ENCODE measurements at regions not wholly inside any gene's neighbourhood (a gene's known extent, or its start where the extent isn't known, plus 50 kb on each side); places are given as distances from the start of the nearest gene placed in this dataset.
A peak's percentile ranks its signal among the peaks of the same experiment; 100 is the strongest.

- Histone ChIP-seq H3K9me2 (replicated peaks; ENCODE audit: insufficient read depth, low read length) (no peaks in the 10 kb centered on the region), H3K36me3 (replicated peaks; ENCODE audit: insufficient read depth, low read length) (no peaks in the 10 kb centered on the region), H3K27ac (ENCODE audit: low read length) (no peak overlapping the region), H4K20me1 (ENCODE audit: insufficient read depth, low read length) (no peaks in the 10 kb centered on the region), H3K4me3 (ENCODE audit: low read length) (no peak overlapping the region), H3K4me2 (ENCODE audit: low read depth, low read length) (no peak overlapping the region), H2AFZ (ENCODE audit: low read length) (no peak overlapping the region), H3K9me3 (replicated peaks; ENCODE audit: insufficient read depth, low read length) (no peaks in the 10 kb centered on the region), H3K79me2 (ENCODE audit: low read length) (no peaks in the 10 kb centered on the region), H3F3A (ENCODE audit: insufficient read depth, low read length) (no peaks in the 10 kb centered on the region), H3K4me1 (ENCODE audit: low read length) (no peaks in the 10 kb centered on the region), H3K27me3 (replicated peaks; ENCODE audit: insufficient read depth, low read length) (no peaks in the 10 kb centered on the region), H3K9ac (ENCODE audit: low read length) (no peak overlapping the region)
- no peak for TF ChIP-seq EZH2phosphoT487 (IDR thresholded peaks at IDR 0.05; ENCODE audit: low read length)
- TF ChIP-seq CTCF (IDR thresholded peaks at IDR 0.05; ENCODE audit: low read length), result no peak
- no peak for TF ChIP-seq EZH2 (optimal IDR thresholded peaks at IDR 0.05; ENCODE audit: low read depth, low read length)
- no peak for DNase-seq
Observed at GRCh38 chr4:103787057-103787456, 67.3 kb upstream of the TACR3 start.

GRCh38 chr4:103786593-103786992 lies 66.8 kb upstream of the TACR3 start:
- Histone ChIP-seq H3K4me1 (ENCODE audit: low read length) (no peaks in the 10 kb centered on the region), H4K20me1 (ENCODE audit: insufficient read depth, low read length) (no peaks in the 10 kb centered on the region), H3K79me2 (ENCODE audit: low read length) (no peaks in the 10 kb centered on the region), H3K9me3 (replicated peaks; ENCODE audit: insufficient read depth, low read length) (no peaks in the 10 kb centered on the region), H3K27me3 (replicated peaks; ENCODE audit: insufficient read depth, low read length) (no peaks in the 10 kb centered on the region), H2AFZ (ENCODE audit: low read length) (no peak overlapping the region), H3K4me3 (ENCODE audit: low read length) (no peak overlapping the region), H3K4me2 (ENCODE audit: low read depth, low read length) (no peak overlapping the region), H3K9ac (ENCODE audit: low read length) (no peak overlapping the region), H3K9me2 (replicated peaks; ENCODE audit: insufficient read depth, low read length) (no peaks in the 10 kb centered on the region), H3K27ac (ENCODE audit: low read length) (no peak overlapping the region), H3K36me3 (replicated peaks; ENCODE audit: insufficient read depth, low read length) (no peaks in the 10 kb centered on the region), H3F3A (ENCODE audit: insufficient read depth, low read length) (no peaks in the 10 kb centered on the region)
- no peak for TF ChIP-seq EZH2phosphoT487 (IDR thresholded peaks at IDR 0.05; ENCODE audit: low read length)
- no peak for TF ChIP-seq EZH2 (optimal IDR thresholded peaks at IDR 0.05; ENCODE audit: low read depth, low read length)
- no peak for TF ChIP-seq CTCF (IDR thresholded peaks at IDR 0.05; ENCODE audit: low read length)
- no peak for DNase-seq

GRCh38 chr4:103786014-103786413 lies 66.2 kb upstream of the TACR3 start:
- TF ChIP-seq CTCF (IDR thresholded peaks at IDR 0.05; ENCODE audit: low read length) (peak; percentile 66), EZH2phosphoT487 (IDR thresholded peaks at IDR 0.05; ENCODE audit: low read length) (no peak)
- Histone ChIP-seq H3K9me3 (replicated peaks; ENCODE audit: insufficient read depth, low read length) (no peaks in the 10 kb centered on the region), H3K4me3 (ENCODE audit: low read length) (no peak overlapping the region), H3K27ac (ENCODE audit: low read length) (no peak overlapping the region), H3K9ac (ENCODE audit: low read length) (no peak overlapping the region), H3F3A (ENCODE audit: insufficient read depth, low read length) (no peaks in the 10 kb centered on the region), H3K4me2 (ENCODE audit: low read depth, low read length) (no peak overlapping the region), H3K36me3 (replicated peaks; ENCODE audit: insufficient read depth, low read length) (no peaks in the 10 kb centered on the region), H3K9me2 (replicated peaks; ENCODE audit: insufficient read depth, low read length) (no peaks in the 10 kb centered on the region), H3K4me1 (ENCODE audit: low read length) (no peaks in the 10 kb centered on the region), H3K27me3 (replicated peaks; ENCODE audit: insufficient read depth, low read length) (no peaks in the 10 kb centered on the region), H2AFZ (ENCODE audit: low read length) (peak overlapping the region; percentile 32), H4K20me1 (ENCODE audit: insufficient read depth, low read length) (no peaks in the 10 kb centered on the region), H3K79me2 (ENCODE audit: low read length) (no peaks in the 10 kb centered on the region)
- peak; percentile 81 for DNase-seq

Data from MM.1S (cell line).